HG03457 (cell line): ENCODE measurements at regions not wholly inside any gene's neighbourhood (a gene's known extent, or its start where the extent isn't known, plus 50 kb on each side); places are given as distances from the start of the nearest gene placed in this dataset.

Experiments used
- ATAC-seq: cut with Tn5 transposase; IDR thresholded peaks from one replicate; pipeline ENCODE4 v1.9.1; 2021; ENCODE audit warnings: moderate number of reproducible peaks; ENCODE audit not compliant: unreplicated experiment

DNA sequence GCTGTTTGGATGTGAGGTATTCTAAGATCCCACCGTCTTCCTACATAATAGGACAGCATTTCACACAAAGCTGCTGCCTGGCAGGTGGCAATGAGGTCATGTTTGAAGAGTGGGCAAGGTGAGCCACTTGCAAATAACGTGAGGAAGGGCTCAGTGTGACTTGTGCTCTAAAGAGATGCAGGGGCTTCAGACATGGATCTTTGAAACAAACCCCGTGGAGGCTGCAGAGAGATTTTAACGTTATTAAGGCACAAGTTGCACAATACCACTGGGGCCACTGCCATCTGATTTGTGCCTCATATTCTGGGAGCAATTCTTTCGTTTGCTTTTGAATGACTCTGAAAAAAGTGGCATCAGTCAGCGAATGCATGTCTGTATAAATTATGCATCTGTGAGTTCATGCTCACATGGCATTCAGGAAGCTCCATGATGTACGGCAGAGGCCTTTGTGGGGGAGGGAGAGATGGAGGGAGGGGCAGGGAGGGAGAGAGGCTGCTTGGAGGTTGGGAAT, 362.0 kb downstream of the SOX11 start:
- no peak for ATAC-seq

GRCh38 chr2:6060992-6061663, 368.9 kb downstream of the SOX11 start:
- no peak for ATAC-seq

DNA sequence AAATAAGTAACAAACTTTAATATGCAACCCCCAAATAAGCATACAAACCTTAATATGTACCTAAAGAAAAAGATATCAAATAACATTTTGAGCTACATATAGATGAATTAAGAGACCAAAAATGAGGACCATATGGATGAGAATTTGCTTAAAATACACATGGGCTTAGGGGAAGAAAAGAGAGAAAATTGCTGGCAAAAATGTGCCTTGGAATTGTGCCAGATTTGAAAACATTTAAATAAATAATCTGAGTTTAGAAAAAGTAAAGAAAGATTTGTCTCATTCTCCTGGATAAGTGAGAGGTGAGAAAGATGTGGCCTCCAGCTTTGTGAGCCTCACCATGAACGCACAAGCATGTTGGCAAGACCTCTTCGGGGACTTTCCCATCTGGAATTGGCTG, 372.6 kb downstream of the SOX11 start:
- ATAC-seq, result no peak

- ATAC-seq, result no peak
These were observed 373.5 kb downstream of the SOX11 start for GRCh38 chr2:6065703-6066102.

DNA sequence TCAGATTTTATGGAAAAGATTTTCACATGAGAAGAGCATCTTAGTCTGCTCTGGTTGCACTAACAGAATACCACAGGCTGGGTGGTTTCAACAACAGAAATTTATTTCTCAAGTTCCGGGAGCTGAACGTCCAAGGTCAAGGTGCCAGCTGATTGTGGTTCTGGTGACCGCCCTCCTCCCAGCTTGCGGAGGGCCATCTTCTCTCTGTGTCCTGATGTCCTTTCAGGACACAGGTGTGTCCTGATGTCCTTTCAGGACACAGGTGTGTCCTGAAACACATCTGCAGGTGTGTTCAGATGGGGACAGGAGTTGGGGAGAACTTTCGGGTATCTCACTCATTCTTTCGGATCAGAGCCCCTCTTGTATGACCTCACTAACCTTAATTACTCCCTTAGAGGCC, 374.9 kb downstream of the SOX11 start:
- ATAC-seq, result no peak

GRCh38 chr2:6067806-6068205, 375.6 kb downstream of the SOX11 start:
- no peak for ATAC-seq

DNA sequence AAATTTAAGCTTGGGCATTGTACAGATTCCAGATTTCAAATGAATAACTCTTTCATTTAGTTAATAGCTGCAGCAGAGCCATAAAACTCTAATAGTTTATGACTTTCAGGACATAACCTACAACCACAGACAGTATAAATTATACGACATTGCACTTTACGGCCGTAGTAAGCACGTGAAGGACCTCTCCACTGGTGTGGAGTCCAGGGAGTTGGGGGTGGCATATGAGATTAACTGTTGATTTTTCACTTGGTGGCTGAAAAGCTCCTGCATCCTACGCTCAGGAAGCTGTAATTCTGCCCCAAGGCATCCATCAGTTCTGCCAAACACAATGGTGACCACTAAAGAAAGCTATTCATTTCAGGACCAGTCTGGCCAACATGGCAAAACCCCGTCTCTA, 376.2 kb downstream of the SOX11 start:
- no peak for ATAC-seq

DNA sequence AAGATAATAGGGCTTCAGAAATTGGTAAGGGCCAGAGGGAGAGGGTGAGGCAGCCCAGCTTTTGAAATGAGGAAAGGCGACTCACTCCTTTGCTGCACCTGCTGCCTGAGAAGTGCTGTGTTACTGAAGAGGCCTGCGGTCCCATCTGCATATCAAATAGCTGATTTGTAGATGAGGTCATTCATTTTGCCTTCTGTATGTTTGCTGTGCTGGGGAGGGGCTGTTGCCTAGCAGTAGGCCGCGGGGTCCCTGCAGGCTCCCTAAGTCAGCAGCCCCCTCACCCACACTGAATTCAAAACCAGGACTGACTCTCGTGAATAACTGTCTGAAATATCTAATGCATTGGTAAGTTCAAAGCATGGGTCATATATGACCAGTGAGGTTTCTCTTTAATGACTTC, 377.2 kb downstream of the SOX11 start:
- no peak for ATAC-seq

DNA sequence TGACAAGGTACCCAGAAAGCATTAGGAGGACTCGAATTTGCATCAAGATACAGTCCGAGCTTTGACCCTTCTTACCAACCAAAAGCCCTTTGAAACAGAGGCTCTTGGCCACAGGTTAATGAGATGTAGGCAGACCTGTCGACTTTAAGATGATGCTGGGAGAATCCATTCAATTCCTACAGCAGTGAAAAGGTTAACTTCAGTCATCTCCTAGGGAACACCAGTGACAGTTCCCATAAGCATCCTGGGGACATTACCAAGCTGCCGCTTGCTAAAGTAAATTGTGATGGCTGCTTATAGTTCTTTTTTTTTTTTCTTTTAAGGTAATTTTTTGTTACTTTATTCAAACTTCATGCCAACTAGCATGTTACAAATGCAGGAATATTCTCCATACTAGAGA, 379.3 kb downstream of the SOX11 start:
- no peak for ATAC-seq

GRCh38 chr2:6072276-6072675, 380.1 kb downstream of the SOX11 start:
- ATAC-seq, result no peak

DNA sequence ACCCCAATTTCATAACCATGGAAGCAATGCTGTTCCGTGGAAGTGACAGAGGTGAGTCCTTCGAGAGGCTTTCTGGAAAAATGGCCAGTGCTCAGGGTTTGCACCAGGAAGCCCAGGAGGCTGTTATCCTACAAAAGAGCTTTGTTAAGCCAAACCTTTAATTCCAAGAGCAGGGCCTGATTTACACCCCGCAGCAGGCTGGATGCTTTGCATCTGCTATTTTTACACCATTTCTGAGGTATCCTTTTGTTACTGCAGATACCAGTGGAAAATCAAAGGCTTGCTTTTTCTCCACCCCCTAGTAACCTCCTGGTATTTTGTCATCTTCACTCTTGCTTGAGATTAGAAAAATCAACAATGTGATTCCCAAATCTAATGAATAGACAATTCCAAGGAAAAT, 380.6 kb downstream of the SOX11 start:
- no peak for ATAC-seq

GRCh38 chr2:6073191-6074088, 381.3 kb downstream of the SOX11 start:
- ATAC-seq, result no peak

- no peak for ATAC-seq
These were observed 382.0 kb downstream of the SOX11 start for GRCh38 chr2:6074089-6074643.

GRCh38 chr2:6077585-6077984, 385.4 kb downstream of the SOX11 start:
- no peak for ATAC-seq

DNA sequence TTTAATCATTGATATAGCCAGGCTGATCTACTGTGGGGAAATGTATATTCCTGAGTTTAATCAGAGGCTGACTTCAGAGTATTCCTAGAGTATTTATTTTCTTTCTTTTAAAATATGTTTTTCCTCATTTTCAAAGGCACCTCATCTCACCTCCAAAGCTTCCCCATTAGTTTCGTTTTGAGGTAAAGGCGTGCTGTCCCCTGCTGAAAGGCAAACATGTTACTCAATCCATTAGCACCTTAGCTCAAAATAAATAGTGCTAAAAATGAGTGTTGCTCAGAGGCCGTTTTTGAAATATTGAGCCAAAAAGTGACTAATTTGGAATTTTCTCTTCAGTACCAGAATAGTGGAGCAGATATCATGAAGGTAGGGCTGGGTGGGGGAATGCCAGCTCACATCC, 386.2 kb downstream of the SOX11 start:
- ATAC-seq, result no peak

- no peak for ATAC-seq
These were observed 387.2 kb downstream of the SOX11 start for GRCh38 chr2:6079405-6079804.

- ATAC-seq, result no peak
These were observed 389.0 kb downstream of the SOX11 start for GRCh38 chr2:6080932-6081753.

DNA sequence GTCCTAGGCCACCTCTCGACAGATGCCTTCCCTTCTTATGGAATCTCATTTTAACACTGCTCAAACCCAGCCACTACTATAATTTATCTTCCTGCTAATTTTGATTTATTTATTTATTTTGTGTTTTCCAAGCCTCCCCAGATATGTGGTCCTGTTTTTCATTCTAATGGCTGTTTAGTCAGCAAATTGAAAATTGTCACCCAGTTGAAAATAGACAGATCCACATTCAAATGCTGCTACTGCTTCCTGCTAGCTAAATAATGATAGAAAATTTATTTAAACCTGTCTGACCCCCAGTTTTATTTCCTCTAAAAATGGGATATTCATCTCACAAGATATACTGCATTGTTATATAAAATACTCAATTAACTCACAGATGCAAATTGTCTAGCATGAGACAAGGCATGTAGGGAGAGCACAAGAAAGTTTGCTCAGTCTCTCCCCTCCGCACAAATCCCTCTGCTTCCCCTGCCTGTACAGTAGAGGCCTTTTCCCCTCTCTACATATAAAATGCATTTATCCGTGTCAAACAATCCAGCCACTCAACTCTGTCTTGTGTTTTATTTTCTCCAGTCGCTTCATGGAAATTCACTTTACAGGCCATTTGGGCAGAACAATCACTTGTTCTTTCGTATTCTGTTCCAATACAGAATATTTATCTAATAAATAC, 389.9 kb downstream of the SOX11 start:
- ATAC-seq, result no peak

- ATAC-seq, result no peak
These were observed 390.4 kb downstream of the SOX11 start for GRCh38 chr2:6082625-6083018.

GRCh38 chr2:6083136-6083535, 391.0 kb downstream of the SOX11 start:
- ATAC-seq, result no peak
